B cell (primary cell): ENCODE measurements at regions not wholly inside any gene's neighbourhood (a gene's known extent, or its start where the extent isn't known, plus 50 kb on each side); places are given as distances from the start of the nearest gene placed in this dataset.

Experiments
- ATAC-seq: fragments of 200-7000 bp; cut with Tn5 transposase; one replicate; pipeline ENCODE4 v1.10.0; 2021; ENCODE audit warnings: low read depth, mild to moderate bottlenecking, moderate number of reproducible peaks, moderate library complexity
- CTCF ChIA-PET: fragments of 350-600 bp; sonication (Branson Sonifier 250); formaldehyde crosslinking; loops from one replicate; lab custom pipeline; 2021; ENCODE audit warnings: antibody characterized with exemption, inconsistent platforms; lab: Charles Lee
- POLR2A ChIA-PET: fragments of 350-600 bp; sonication (Branson Sonifier 250); formaldehyde crosslinking; loops from one replicate; lab custom pipeline; 2021; ENCODE audit warnings: antibody characterized with exemption; lab: Charles Lee
- DNase-seq: peaks from one replicate; pipeline ENCODE4 v3.0.0; 2013
- H2AFZ ChIP-seq: 2 replicates; pipeline ENCODE4 v1.6.1; 2012; ENCODE audit warnings: mild to moderate bottlenecking, low read depth, low read length; ENCODE audit not compliant: insufficient read depth, poor library complexity, severe bottlenecking
- H3K27ac ChIP-seq, 2 donors: 1 replicate in 1 of 2; 2 replicates in 1 of 2; pipeline ENCODE4 v1.5.1; 2012 to 2013; ENCODE audit warnings: low read length in 2 of 2, mild to moderate bottlenecking in 2 of 2, moderate library complexity in 1 of 2
- H3K27me3 ChIP-seq, 4 experiments: fragments of 200-600 bp in 1 of 4; sonication (generic) in 1 of 4; replicated peaks in 1 of 4; 1 replicate in 2 of 4; 2 replicates in 2 of 4; pipeline versions ENCODE4 v1.6.1 to v1.7.0; 2013 to 2016; ENCODE audit warnings: low read length in 3 of 4, mild to moderate bottlenecking in 2 of 4, mixed read lengths in 1 of 4, moderate library complexity in 1 of 4; ENCODE audit not compliant: insufficient read depth in 4 of 4, control insufficient read depth in 3 of 4; ENCODE audit errors: control extremely low read depth in 1 of 4
- H3K36me3 ChIP-seq, 2 experiments: replicated peaks in 1 of 2; 1 replicate in 1 of 2; 2 replicates in 1 of 2; pipeline versions ENCODE4 v1.6.1 to v1.7.1; 2013; ENCODE audit warnings: low read length in 1 of 2; ENCODE audit not compliant: insufficient read depth in 2 of 2, control insufficient read depth in 1 of 2; ENCODE audit errors: control extremely low read depth in 1 of 2, extremely low read depth in 1 of 2
- H3K4me1 ChIP-seq, 2 donors: fragments of 200-600 bp in 1 of 2; sonication (generic) in 1 of 2; 1 replicate in 1 of 2; 2 replicates in 1 of 2; pipeline versions ENCODE4 v1.5.1 to v1.6.1; 2013 to 2017; ENCODE audit warnings: low read length in 2 of 2; ENCODE audit not compliant: control insufficient read depth in 2 of 2, insufficient read depth in 2 of 2
- H3K4me2 ChIP-seq: replicated peaks from 2 replicates; pipeline ENCODE3; 2012; ENCODE audit warnings: mild to moderate bottlenecking, low read depth, low read length; ENCODE audit not compliant: poor library complexity, severe bottlenecking
- H3K4me3 ChIP-seq, 5 experiments: fragments of 200-600 bp in 1 of 5; sonication (generic) in 1 of 5; 1 replicate in 3 of 5; 2 replicates in 2 of 5; pipeline versions ENCODE4 v1.5.1 to v1.7.0; 2011 to 2016; ENCODE audit warnings: low read length in 4 of 5, mild to moderate bottlenecking in 4 of 5, low read depth in 2 of 5, control low read depth in 1 of 5, moderate library complexity in 1 of 5; ENCODE audit not compliant: insufficient read depth in 1 of 5; ENCODE audit errors: control extremely low read depth in 1 of 5, extremely low read depth in 1 of 5
- H3K79me2 ChIP-seq: fragments of 200-600 bp; sonication (generic); one replicate; pipeline ENCODE4 v1.6.0; 2016; ENCODE audit warnings: low read length; ENCODE audit not compliant: control insufficient read depth, insufficient read depth
- H3K9ac ChIP-seq: fragments of 200-600 bp; sonication (generic); 2 replicates; pipeline ENCODE4 v1.6.1; 2017; ENCODE audit warnings: mild to moderate bottlenecking, low read length, moderate library complexity
- H3K9me3 ChIP-seq, 3 donors: one replicate each; pipeline versions ENCODE4 v1.6.1 to v1.7.1; 2013; ENCODE audit warnings: low read length in 2 of 3; ENCODE audit not compliant: control insufficient read depth in 2 of 3, insufficient read depth in 1 of 3; ENCODE audit errors: control extremely low read depth in 1 of 3
- H4K20me1 ChIP-seq: 2 replicates; pipeline ENCODE4 v1.6.0; 2012; ENCODE audit warnings: mild to moderate bottlenecking, low read length; ENCODE audit not compliant: insufficient read depth, control insufficient read depth, poor library complexity, severe bottlenecking
- H3K27ac Mint-ChIP-seq: one replicate; pipeline ENCODE4 v1.8.0; 2021; ENCODE audit warnings: mixed read lengths
- H3K27me3 Mint-ChIP-seq: one replicate; pipeline ENCODE4 v1.8.0; 2021; ENCODE audit warnings: mixed read lengths
- H3K4me1 Mint-ChIP-seq: one replicate; pipeline ENCODE4 v1.8.0; 2021; ENCODE audit warnings: mixed read lengths
- H3K4me3 Mint-ChIP-seq: one replicate; pipeline ENCODE4 v1.8.0; 2021; ENCODE audit warnings: mixed read lengths
- H3K9me3 Mint-ChIP-seq: one replicate; pipeline ENCODE4 v1.8.0; 2022; ENCODE audit warnings: mixed read lengths; ENCODE audit not compliant: insufficient read depth
- CTCF ChIP-seq: fragments of 200-600 bp; IDR thresholded peaks from one replicate; pipeline ENCODE4 v1.8.0; 2022; ENCODE audit warnings: antibody characterized with exemption, mild to moderate bottlenecking
- EZH2 ChIP-seq: IDR thresholded peaks from 2 replicates; pipeline ENCODE4 v1.6.1; 2012; ENCODE audit warnings: borderline replicate concordance, low read depth, mild to moderate bottlenecking, moderate library complexity, low read length; ENCODE audit not compliant: insufficient read depth, poor library complexity, severe bottlenecking
- WGBS: methylation state at CpG from one replicate; pipeline ENCODE4 v1.1.5; 2013; ENCODE audit warnings: missing lambda C conversion rate; ENCODE audit not compliant: insufficient coverage; 5-methylcytosine and 5-hydroxymethylcytosine counted together
- intact Hi-C: fragments of 100-400 bp; cut with micrococcal nuclease; formaldehyde crosslinking; loops from one replicate; pipeline ENCODE4 v1.10.0; 2022

- no CpG with 5 or more reads among the region's 4 CpGs for WGBS
- H3K4me2 ChIP-seq, result no peak overlapping the region
- peaks cover 2% of the 10 kb centered on the region for H3K9me3 Mint-ChIP-seq
Observed at GRCh38 chr7:116317907-116318306, 107.6 kb downstream of the TES start.

GRCh38 chr7:116322541-116322940 is 112.2 kb downstream of the TES start:
- intact Hi-C loops, result no loop called here
- no peaks in the 10 kb centered on the region for H3K9me3 ChIP-seq
- 88% methylated on average over 2 of the region's 2 CpGs for WGBS
- H2AFZ ChIP-seq, result no peak overlapping the region
- Mint-ChIP-seq H3K9me3 (peaks cover 2% of the 10 kb centered on the region), H3K4me3 (no peak overlapping the region), H3K27me3 (peaks cover 4% of the 10 kb centered on the region), H3K4me1 (no peaks in the 10 kb centered on the region), H3K27ac (no peak overlapping the region)
- no peaks in the 10 kb centered on the region for H4K20me1 ChIP-seq
- H3K27me3 ChIP-seq, result peaks cover 0 to 4% (median 0%) of the 10 kb centered on the region in 4 experiments
- H3K27ac ChIP-seq, result no peak overlapping the region
- ChIA-PET POLR2A (no interaction called here), CTCF (no interaction called here)
- no peaks in the 10 kb centered on the region for H3K4me1 ChIP-seq
- TF ChIP-seq CTCF (no peak), EZH2 (no peak)
- no peaks in the 10 kb centered on the region for H3K79me2 ChIP-seq
- H3K9ac ChIP-seq, result no peak overlapping the region
- no peaks in the 10 kb centered on the region for H3K36me3 ChIP-seq
- ATAC-seq (no peak), DNase-seq (no peak)
- H3K4me3 ChIP-seq, result no peak overlapping the region
- no peak overlapping the region for H3K4me2 ChIP-seq

More at GRCh38 chr7:116317907-116318306, 107.6 kb downstream of the TES start:
- intact Hi-C loops, result no loop called here
- no peaks in the 10 kb centered on the region for H3K4me1 ChIP-seq
- peaks cover 0 to 4% (median 0%) of the 10 kb centered on the region in 4 experiments for H3K27me3 ChIP-seq
- Mint-ChIP-seq H3K27ac (no peak overlapping the region), H3K4me1 (peaks cover 12% of the 10 kb centered on the region), H3K4me3 (no peak overlapping the region), H3K27me3 (peaks cover 9% of the 10 kb centered on the region)
- no peak for ATAC-seq
- no peaks in the 10 kb centered on the region for H3K36me3 ChIP-seq
- H3K9ac ChIP-seq, result no peak overlapping the region
- TF ChIP-seq EZH2 (no peak), CTCF (no peak)
- H2AFZ ChIP-seq, result no peak overlapping the region
- no peaks in the 10 kb centered on the region for H3K9me3 ChIP-seq
- H3K4me3 ChIP-seq, result no peak overlapping the region
- H3K27ac ChIP-seq, result no peak overlapping the region
- no peaks in the 10 kb centered on the region for H4K20me1 ChIP-seq
- ChIA-PET POLR2A (no interaction called here), CTCF (no interaction called here)
- H3K79me2 ChIP-seq, result no peaks in the 10 kb centered on the region
- no peak for DNase-seq
